A549 (cell line): ENCODE measurements at regions not wholly inside any gene's neighbourhood (a gene's known extent, or its start where the extent isn't known, plus 50 kb on each side); places are given as distances from the start of the nearest gene placed in this dataset.

Source experiments
- HEYL ChIP-seq: fragments of 250-450 bp; sonication (Bioruptor Pico); IDR thresholded peaks from 2 replicates; pipeline ENCODE4 v1.8.0; 2021; ENCODE audit warnings: mild to moderate bottlenecking, moderate library complexity
- TF ChIP-seq, protein P1 (sequence below): fragments of >200 bp; sonication (Bioruptor Twin); formaldehyde crosslinking; IDR thresholded peaks from 3 replicates; pipeline ENCODE4 v1.5.1; 2016

DNA sequence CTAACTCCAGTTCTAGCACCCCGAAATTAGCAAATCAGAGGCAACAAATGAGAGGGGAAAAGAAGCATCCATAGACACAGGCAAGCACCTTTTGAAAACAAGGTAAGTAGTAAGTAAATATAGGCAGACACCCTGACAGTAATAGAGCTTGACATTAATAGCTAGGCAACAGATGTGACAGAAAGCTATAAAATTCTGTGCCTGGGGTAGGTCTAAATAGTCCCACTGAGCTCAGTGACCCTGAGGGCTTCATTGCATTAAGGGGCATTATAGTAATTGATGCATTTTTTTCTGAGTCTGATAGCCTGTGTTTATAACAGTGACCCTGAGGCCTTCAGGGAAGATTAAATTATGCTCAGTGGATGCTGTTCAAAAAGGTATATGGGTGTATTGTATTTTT, 197.1 kb downstream of the HIPK3 start:
- TF ChIP-seq, protein P1, sequence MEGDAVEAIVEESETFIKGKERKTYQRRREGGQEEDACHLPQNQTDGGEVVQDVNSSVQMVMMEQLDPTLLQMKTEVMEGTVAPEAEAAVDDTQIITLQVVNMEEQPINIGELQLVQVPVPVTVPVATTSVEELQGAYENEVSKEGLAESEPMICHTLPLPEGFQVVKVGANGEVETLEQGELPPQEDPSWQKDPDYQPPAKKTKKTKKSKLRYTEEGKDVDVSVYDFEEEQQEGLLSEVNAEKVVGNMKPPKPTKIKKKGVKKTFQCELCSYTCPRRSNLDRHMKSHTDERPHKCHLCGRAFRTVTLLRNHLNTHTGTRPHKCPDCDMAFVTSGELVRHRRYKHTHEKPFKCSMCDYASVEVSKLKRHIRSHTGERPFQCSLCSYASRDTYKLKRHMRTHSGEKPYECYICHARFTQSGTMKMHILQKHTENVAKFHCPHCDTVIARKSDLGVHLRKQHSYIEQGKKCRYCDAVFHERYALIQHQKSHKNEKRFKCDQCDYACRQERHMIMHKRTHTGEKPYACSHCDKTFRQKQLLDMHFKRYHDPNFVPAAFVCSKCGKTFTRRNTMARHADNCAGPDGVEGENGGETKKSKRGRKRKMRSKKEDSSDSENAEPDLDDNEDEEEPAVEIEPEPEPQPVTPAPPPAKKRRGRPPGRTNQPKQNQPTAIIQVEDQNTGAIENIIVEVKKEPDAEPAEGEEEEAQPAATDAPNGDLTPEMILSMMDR: no peak
- TF ChIP-seq HEYL (CRISPR knock-in tag): no peak
